Thyroid gland (tissue), 4 donors: ENCODE measurements at regions not wholly inside any gene's neighbourhood (a gene's known extent, or its start where the extent isn't known, plus 50 kb on each side); places are given as distances from the start of the nearest gene placed in this dataset.

Experiments
- POLR2A ChIP-seq, 2 donors: fragments of 450-650 bp; IDR thresholded peaks; one replicate each; pipeline ENCODE4 v1.6.1; 2017; ENCODE audit warnings: antibody characterized with exemption in 2 of 2, mild to moderate bottlenecking in 2 of 2, moderate library complexity in 1 of 2
- TF ChIP-seq, protein P1 (sequence below), 6 experiments: fragments of 200-600 bp in 3 of 6; fragments of 450-650 bp in 3 of 6; sonication (generic) in 3 of 6; IDR thresholded peaks; one replicate each; pipeline ENCODE4 v1.5.1; 2016 to 2019; ENCODE audit warnings: antibody characterized with exemption in 6 of 6, mild to moderate bottlenecking in 2 of 6, inconsistent platforms in 1 of 6, moderate library complexity in 1 of 6

DNA sequence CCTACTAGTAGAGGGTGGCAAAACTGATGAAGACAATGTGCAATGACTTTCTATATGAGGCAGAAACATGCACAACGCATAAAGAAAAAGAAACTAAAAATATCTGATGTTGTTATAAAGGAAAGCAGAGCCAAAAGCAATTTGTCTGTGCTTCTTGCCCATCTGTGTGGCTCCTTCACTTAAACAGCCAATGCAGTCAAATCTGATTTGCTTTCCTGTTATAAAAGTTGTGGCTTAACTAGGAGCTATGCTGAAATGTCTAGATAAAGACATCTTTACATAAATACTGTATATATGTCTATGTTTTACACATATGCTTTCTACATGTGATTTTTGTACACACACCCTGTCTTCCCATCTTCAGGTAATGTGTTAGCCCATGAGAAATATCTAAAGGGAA is 508.2 kb downstream of the CETN3 start:
- TF ChIP-seq, protein P1, sequence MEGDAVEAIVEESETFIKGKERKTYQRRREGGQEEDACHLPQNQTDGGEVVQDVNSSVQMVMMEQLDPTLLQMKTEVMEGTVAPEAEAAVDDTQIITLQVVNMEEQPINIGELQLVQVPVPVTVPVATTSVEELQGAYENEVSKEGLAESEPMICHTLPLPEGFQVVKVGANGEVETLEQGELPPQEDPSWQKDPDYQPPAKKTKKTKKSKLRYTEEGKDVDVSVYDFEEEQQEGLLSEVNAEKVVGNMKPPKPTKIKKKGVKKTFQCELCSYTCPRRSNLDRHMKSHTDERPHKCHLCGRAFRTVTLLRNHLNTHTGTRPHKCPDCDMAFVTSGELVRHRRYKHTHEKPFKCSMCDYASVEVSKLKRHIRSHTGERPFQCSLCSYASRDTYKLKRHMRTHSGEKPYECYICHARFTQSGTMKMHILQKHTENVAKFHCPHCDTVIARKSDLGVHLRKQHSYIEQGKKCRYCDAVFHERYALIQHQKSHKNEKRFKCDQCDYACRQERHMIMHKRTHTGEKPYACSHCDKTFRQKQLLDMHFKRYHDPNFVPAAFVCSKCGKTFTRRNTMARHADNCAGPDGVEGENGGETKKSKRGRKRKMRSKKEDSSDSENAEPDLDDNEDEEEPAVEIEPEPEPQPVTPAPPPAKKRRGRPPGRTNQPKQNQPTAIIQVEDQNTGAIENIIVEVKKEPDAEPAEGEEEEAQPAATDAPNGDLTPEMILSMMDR (IDR thresholded peaks at IDR 0.05) = no peak
- no peak for TF ChIP-seq POLR2A (IDR thresholded peaks at IDR 0.05)
